Endothelial cell of umbilical vein (primary cell): ENCODE measurements at regions not wholly inside any gene's neighbourhood (a gene's known extent, or its start where the extent isn't known, plus 50 kb on each side); places are given as distances from the start of the nearest gene placed in this dataset.

ENCODE experiments used
- CTCF ChIP-seq, 2 donors: IDR thresholded peaks; 1 replicate in 1 of 2; 2 replicates in 1 of 2; pipeline ENCODE4 v1.5.1; 2011; ENCODE audit warnings: low read length in 2 of 2, mild to moderate bottlenecking in 2 of 2, moderate library complexity in 2 of 2, control low read depth in 1 of 2, inconsistent platforms in 1 of 2, low read depth in 1 of 2; ENCODE audit not compliant: insufficient read depth in 1 of 2; ENCODE audit errors: extremely low read depth in 1 of 2
- EZH2 ChIP-seq: IDR thresholded peaks from 2 replicates; pipeline ENCODE4 v1.6.1; 2012; ENCODE audit warnings: borderline replicate concordance, low read depth, mild to moderate bottlenecking, moderate library complexity, low read length, inconsistent platforms; ENCODE audit not compliant: severe bottlenecking
- FOS ChIP-seq: IDR thresholded peaks from 2 replicates; pipeline ENCODE4 v1.6.1; 2011; ENCODE audit warnings: mild to moderate bottlenecking, low read length, moderate library complexity, borderline replicate concordance; ENCODE audit not compliant: insufficient read depth
- GATA2 ChIP-seq: IDR thresholded peaks from 2 replicates; pipeline ENCODE4 v1.7.0; 2011; ENCODE audit warnings: low read depth, mild to moderate bottlenecking, moderate library complexity, mixed read lengths, low read length; ENCODE audit not compliant: insufficient read length, insufficient read depth
- JUN ChIP-seq: IDR thresholded peaks from 2 replicates; pipeline ENCODE4 v1.6.1; 2011; ENCODE audit warnings: borderline replicate concordance, low read depth; ENCODE audit not compliant: insufficient read length, insufficient read depth
- MAX ChIP-seq: IDR thresholded peaks from 2 replicates; pipeline ENCODE4 v1.6.1; 2011; ENCODE audit not compliant: insufficient read depth, insufficient read length
- POLR2A ChIP-seq: IDR thresholded peaks from 2 replicates; pipeline ENCODE4 v1.6.1; 2012; ENCODE audit warnings: low read depth, mild to moderate bottlenecking, control low read depth, low read length
- POLR2AphosphoS5 ChIP-seq: IDR thresholded peaks from 2 replicates; pipeline ENCODE4 v1.6.1; 2012; ENCODE audit warnings: low read depth, mild to moderate bottlenecking, control low read depth, low read length, moderate library complexity; ENCODE audit not compliant: insufficient read depth

- TF ChIP-seq CTCF (IDR thresholded peaks at IDR 0.05; ENCODE audit: extremely low read depth in 1 of 2, insufficient read depth in 1 of 2, low read depth in 1 of 2, low read length in 2 of 2): no peak
- no peak for TF ChIP-seq POLR2A
- no peak for TF ChIP-seq FOS
- TF ChIP-seq JUN: no peak
- no peak for TF ChIP-seq POLR2AphosphoS5
- TF ChIP-seq EZH2: no peak
- no peak for TF ChIP-seq GATA2
- no peak for TF ChIP-seq MAX
Observed at GRCh38 chr3:151578495-151578894, 117.6 kb upstream of the IGSF10 start.
